Renal cortex interstitium (tissue), 11 donors: ENCODE measurements at regions not wholly inside any gene's neighbourhood (a gene's known extent, or its start where the extent isn't known, plus 50 kb on each side); places are given as distances from the start of the nearest gene placed in this dataset.

ENCODE experiments used
- DNase-seq, 11 donors: peaks; one replicate each; pipeline ENCODE4 v3.0.0-alpha.2; 2013; ENCODE audit warnings: low read depth in 9 of 11, low spot score in 4 of 11; ENCODE audit errors: extremely low read depth in 1 of 11

GRCh38 chr10:117631276-117632145, 89.0 kb downstream of the EMX2 start:
- DNase-seq, result no peak

DNA sequence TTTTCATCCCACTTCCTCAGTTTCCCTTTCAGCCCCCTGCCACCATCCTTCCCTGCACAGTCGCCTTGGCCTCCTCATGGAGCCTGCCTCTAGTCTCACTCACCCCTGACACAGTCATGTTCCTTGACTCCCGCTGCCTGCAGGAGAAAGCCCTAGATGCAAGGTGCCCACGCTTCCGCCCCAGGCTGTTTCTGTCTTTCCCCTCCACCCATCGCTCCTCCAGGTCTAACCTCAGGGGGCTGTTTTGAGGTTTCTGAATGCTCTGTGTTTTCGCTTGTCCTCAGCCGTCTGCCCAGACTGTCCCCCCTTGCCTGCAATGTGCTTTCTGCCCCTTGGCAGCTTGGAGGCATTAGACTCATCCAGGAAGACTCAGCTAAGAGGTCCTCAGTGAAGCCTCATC, 89.9 kb downstream of the EMX2 start:
- no peak for DNase-seq

GRCh38 chr10:117635826-117636225, 93.3 kb downstream of the EMX2 start:
- DNase-seq, result no peak

- no peak for DNase-seq
These were observed 95.7 kb downstream of the EMX2 start for GRCh38 chr10:117638200-117638599.

- DNase-seq, result no peak
These were observed 96.2 kb downstream of the EMX2 start for GRCh38 chr10:117638664-117639200.

DNA sequence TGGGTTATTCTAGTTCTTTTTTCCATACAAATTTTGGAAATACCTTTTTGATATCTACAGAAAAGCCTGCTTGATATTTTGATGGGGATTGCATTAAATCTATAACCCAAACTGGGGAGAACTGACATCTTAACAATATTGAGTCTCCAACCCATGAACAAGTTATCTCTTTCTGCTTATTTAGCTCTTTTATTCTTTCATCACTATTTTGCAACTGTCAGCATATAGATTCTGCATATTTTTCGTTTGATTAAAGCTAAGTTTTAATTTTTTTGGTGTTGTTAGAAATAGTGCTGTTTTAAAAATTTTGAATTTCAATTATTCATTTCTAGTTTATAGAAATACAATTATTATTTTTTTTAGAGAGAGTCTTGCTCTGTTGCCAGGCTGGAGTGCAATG, 97.9 kb downstream of the EMX2 start:
- no peak for DNase-seq

DNA sequence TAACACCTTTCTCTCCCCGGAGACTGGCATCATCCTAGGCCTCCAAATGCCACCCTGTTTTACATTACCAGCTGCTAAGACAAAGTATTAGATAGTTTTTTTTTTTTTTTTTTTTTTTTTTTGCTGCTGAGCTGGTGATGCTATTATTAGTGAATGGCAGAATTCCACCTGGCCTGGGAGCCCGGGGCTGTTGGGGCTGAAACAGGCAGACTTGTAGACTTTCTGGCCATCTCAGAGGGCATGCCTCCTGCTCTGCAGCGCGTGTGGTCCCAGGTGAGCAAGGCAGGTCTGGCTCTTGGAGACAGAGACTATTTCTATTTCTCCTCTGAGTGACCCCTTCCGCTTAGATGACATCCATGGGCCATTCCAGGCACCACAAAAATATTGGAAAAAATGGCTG, 104.2 kb downstream of the EMX2 start:
- DNase-seq, result no peak

DNA sequence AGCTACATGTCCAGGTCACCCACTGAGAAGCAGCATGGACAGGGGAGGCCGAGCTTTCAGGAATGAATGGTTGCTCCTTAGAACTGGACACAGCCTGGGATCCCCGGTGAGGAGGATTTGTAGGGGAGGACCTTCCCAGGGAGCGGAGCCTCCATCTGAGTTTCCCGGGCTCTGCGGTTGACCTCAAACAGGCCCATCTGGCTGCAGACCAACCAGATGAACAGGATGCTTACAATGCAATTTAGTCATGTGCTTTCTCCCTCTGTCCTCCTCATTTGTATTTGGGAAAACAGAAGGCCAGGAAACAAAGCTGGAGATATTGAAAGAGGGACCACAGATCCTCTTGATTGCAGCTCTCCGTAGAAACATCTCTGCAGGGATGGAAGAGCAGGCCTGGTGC, 104.8 kb downstream of the EMX2 start:
- DNase-seq, result no peak

GRCh38 chr10:117651121-117651520, 108.6 kb downstream of the EMX2 start:
- no peak for DNase-seq

- no peak for DNase-seq
These were observed 110.0 kb downstream of the EMX2 start for GRCh38 chr10:117652228-117653169.

GRCh38 chr10:117653170-117653515, 110.6 kb downstream of the EMX2 start:
- DNase-seq, result no peak

- DNase-seq, result no peak
These were observed 111.6 kb downstream of the EMX2 start for GRCh38 chr10:117654105-117654504.

GRCh38 chr10:117656385-117657367, 114.1 kb downstream of the EMX2 start:
- no peak for DNase-seq

DNA sequence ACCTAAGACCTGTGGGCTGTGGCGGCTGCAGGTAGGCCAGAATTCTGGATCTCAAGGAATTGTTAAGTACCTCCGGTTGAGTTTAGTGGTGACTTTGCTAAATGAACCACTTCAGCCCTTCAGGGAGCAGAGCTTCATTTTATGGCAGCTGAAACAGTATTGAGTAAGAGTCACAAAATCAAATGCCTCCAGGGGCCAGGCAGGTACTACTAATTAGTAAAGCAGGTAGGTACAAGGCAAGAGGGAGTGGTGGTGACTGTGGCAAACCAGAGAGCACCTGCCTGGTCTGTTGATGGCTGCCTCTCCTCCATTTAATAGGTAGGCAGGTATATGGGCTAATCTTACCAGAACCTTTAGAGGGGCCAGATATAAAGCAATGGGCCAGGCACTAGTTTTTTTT, 118.8 kb downstream of the EMX2 start:
- DNase-seq, result no peak

GRCh38 chr10:117662126-117662525, 119.6 kb downstream of the EMX2 start:
- no peak for DNase-seq

- DNase-seq, result no peak
These were observed 120.4 kb downstream of the EMX2 start for GRCh38 chr10:117662751-117663540.

DNA sequence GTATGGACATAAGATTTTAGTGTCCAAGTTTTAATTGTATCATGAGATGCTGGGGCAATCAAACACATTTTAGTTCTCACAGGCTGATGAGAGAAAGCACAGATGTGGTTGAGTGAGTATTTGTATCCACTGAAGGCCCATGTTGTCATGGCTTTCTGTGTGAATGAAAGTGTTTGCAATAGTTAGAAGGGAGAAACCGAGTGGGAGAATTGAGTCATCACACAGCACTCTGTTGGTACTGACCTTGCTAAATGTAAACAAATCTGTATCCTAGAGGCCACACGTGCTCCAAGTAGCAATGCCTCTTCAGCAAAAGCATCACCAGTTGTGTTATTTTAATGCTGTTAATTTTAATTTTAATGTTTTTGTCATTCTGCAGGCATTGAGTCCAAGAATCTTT, 121.2 kb downstream of the EMX2 start:
- no peak for DNase-seq

DNA sequence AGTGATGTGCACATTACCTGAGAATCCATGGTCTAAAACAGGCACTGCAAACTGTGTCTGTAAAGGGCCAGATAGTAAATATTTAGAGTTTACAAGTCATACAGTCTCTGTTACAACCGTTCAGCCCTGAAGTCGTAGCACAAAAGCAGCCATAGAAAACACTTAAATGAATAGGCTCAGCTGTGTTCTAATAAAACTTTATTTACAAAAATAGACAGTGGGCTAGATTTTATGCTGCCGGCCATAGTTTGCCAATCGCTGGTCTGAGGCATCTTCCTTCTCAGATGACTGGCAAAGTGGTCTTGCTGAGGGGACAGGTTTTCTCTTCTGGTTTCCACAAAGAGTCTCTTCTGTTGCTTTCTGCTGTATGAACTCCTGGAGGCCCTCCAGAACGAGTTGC, 121.7 kb downstream of the EMX2 start:
- no peak for DNase-seq
